Fibroblast of lung (primary cell): ENCODE measurements at regions not wholly inside any gene's neighbourhood (a gene's known extent, or its start where the extent isn't known, plus 50 kb on each side); places are given as distances from the start of the nearest gene placed in this dataset.

ENCODE experiments used
- EZH2 ChIP-seq: IDR thresholded peaks from 2 replicates; pipeline ENCODE4 v1.5.1; 2012; ENCODE audit warnings: low read length, control low read depth, mild to moderate bottlenecking; ENCODE audit errors: missing control alignments
- TF ChIP-seq, protein P1 (sequence below), 2 donors: IDR thresholded peaks in 1 of 2; conservative IDR thresholded peaks in 1 of 2; 1 replicate in 1 of 2; 2 replicates in 1 of 2; pipeline ENCODE4 v1.5.1; 2011 to 2012; ENCODE audit warnings: low read length in 2 of 2, control low read depth in 1 of 2, inconsistent platforms in 1 of 2, low read depth in 1 of 2, mild to moderate bottlenecking in 1 of 2

DNA sequence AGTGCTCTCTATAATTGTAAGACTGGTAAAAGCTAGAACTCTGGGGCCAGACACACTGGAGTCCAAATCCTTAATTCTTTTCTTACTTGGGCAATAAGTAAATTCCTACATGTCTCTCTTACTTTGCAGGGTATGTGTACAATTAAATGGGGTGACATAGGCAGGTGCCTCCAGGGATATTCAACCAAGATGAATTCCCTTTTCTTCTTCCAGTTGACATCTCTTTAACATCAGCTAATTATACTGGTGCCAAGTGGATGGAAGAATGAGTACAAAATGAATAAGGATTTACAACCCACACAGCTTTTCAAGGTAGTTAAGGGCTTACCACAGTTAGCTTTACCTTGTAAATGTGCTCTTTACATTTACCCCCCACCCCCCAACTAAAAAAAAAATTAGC lies 295.5 kb upstream of the GADL1 start:
- TF ChIP-seq, protein P1, sequence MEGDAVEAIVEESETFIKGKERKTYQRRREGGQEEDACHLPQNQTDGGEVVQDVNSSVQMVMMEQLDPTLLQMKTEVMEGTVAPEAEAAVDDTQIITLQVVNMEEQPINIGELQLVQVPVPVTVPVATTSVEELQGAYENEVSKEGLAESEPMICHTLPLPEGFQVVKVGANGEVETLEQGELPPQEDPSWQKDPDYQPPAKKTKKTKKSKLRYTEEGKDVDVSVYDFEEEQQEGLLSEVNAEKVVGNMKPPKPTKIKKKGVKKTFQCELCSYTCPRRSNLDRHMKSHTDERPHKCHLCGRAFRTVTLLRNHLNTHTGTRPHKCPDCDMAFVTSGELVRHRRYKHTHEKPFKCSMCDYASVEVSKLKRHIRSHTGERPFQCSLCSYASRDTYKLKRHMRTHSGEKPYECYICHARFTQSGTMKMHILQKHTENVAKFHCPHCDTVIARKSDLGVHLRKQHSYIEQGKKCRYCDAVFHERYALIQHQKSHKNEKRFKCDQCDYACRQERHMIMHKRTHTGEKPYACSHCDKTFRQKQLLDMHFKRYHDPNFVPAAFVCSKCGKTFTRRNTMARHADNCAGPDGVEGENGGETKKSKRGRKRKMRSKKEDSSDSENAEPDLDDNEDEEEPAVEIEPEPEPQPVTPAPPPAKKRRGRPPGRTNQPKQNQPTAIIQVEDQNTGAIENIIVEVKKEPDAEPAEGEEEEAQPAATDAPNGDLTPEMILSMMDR (conservative IDR thresholded peaks at IDR 0.05 in 1 of 2, IDR thresholded peaks at IDR 0.05 in 1 of 2; ENCODE audit: low read depth in 1 of 2, low read length in 2 of 2) = no peak
- no peak for TF ChIP-seq EZH2
